Mononuclear cell (primary cell): ENCODE measurements at regions not wholly inside any gene's neighbourhood (a gene's known extent, or its start where the extent isn't known, plus 50 kb on each side); places are given as distances from the start of the nearest gene placed in this dataset.
"Not testable (repeated sequence)": the region's sequence is repeated elsewhere in the genome, so short reads cannot be mapped to it uniquely, and the experiment has no call there.

Experiments used
- H3K27me3 ChIP-seq: 2 replicates; pipeline ENCODE4 v1.6.0; 2011; ENCODE audit warnings: low read length, control low read depth; ENCODE audit not compliant: insufficient read depth
- H3K4me1 ChIP-seq: 2 replicates; pipeline ENCODE4 v1.5.1; 2011; ENCODE audit warnings: mild to moderate bottlenecking, low read length, control low read depth; ENCODE audit not compliant: insufficient read depth
- H3K4me3 ChIP-seq: 2 replicates; pipeline ENCODE4 v1.5.1; 2011; ENCODE audit warnings: mild to moderate bottlenecking, low read length, moderate library complexity
- H3K9me3 ChIP-seq: 2 replicates; pipeline ENCODE4 v1.5.1; 2011; ENCODE audit warnings: low read depth, mild to moderate bottlenecking, control low read depth, low read length

GRCh38 chr13:70593716-70594115 is 485.5 kb upstream of the KLHL1 start:
- no peak overlapping the region for H3K4me3 ChIP-seq

GRCh38 chr13:70585109-70585508 is 476.9 kb upstream of the KLHL1 start:
- no peaks in the 10 kb centered on the region for H3K27me3 ChIP-seq
- no peaks in the 10 kb centered on the region for H3K4me1 ChIP-seq
- H3K9me3 ChIP-seq = no peaks in the 10 kb centered on the region
- H3K4me3 ChIP-seq = no peak overlapping the region

More at GRCh38 chr13:70593716-70594115, 485.5 kb upstream of the KLHL1 start:
- H3K27me3 ChIP-seq = no peaks in the 10 kb centered on the region
- H3K4me1 ChIP-seq = no peaks in the 10 kb centered on the region
- H3K9me3 ChIP-seq = no peaks in the 10 kb centered on the region

GRCh38 chr13:70580825-70581224 is 472.6 kb upstream of the KLHL1 start:
- Histone ChIP-seq H3K4me1 (no peaks in the 10 kb centered on the region), H3K27me3 (no peaks in the 10 kb centered on the region), H3K4me3 (no peak overlapping the region), H3K9me3 (no peaks in the 10 kb centered on the region)

GRCh38 chr13:70579941-70580340 is 471.7 kb upstream of the KLHL1 start:
- H3K27me3 ChIP-seq = no peaks in the 10 kb centered on the region
- no peaks in the 10 kb centered on the region for H3K9me3 ChIP-seq
- H3K4me1 ChIP-seq = no peaks in the 10 kb centered on the region
- H3K4me3 ChIP-seq = no peak overlapping the region

GRCh38 chr13:70571221-70571620 is 463.0 kb upstream of the KLHL1 start:
- H3K27me3 ChIP-seq = no peaks in the 10 kb centered on the region
- no peaks in the 10 kb centered on the region for H3K4me1 ChIP-seq
- H3K4me3 ChIP-seq = no peak overlapping the region
- no peaks in the 10 kb centered on the region for H3K9me3 ChIP-seq

- Histone ChIP-seq H3K4me1 (no peaks in the 10 kb centered on the region), H3K4me3 (no peak overlapping the region), H3K27me3 (no peaks in the 10 kb centered on the region), H3K9me3 (no peaks in the 10 kb centered on the region)
These were observed 460.3 kb upstream of the KLHL1 start for GRCh38 chr13:70568571-70568970.

- Histone ChIP-seq H3K4me1 (no peaks in the 10 kb centered on the region), H3K4me3 (no peak overlapping the region), H3K27me3 (no peaks in the 10 kb centered on the region), H3K9me3 (no peaks in the 10 kb centered on the region)
These were observed 436.5 kb upstream of the KLHL1 start for GRCh38 chr13:70544706-70545105.

GRCh38 chr13:70541451-70541850 is 433.2 kb upstream of the KLHL1 start:
- Histone ChIP-seq H3K4me1 (no peaks in the 10 kb centered on the region), H3K9me3 (no peaks in the 10 kb centered on the region), H3K27me3 (no peaks in the 10 kb centered on the region), H3K4me3 (no peak overlapping the region)

- H3K27me3 ChIP-seq = no peaks in the 10 kb centered on the region
- H3K4me1 ChIP-seq = no peaks in the 10 kb centered on the region
- H3K4me3 ChIP-seq = no peak overlapping the region
- no peaks in the 10 kb centered on the region for H3K9me3 ChIP-seq
These were observed 426.2 kb upstream of the KLHL1 start for GRCh38 chr13:70534466-70534865.

- H3K4me3 ChIP-seq = no peak overlapping the region
- H3K27me3 ChIP-seq = no peaks in the 10 kb centered on the region
- H3K4me1 ChIP-seq = no peaks in the 10 kb centered on the region
- no peaks in the 10 kb centered on the region for H3K9me3 ChIP-seq
These were observed 421.4 kb upstream of the KLHL1 start for GRCh38 chr13:70529652-70530051.

- no peaks in the 10 kb centered on the region for H3K27me3 ChIP-seq
- H3K4me1 ChIP-seq = no peaks in the 10 kb centered on the region
- H3K9me3 ChIP-seq = no peaks in the 10 kb centered on the region
These were observed 419.3 kb upstream of the KLHL1 start for GRCh38 chr13:70527599-70527998.

GRCh38 chr13:70523622-70524021 is 415.4 kb upstream of the KLHL1 start:
- no peaks in the 10 kb centered on the region for H3K9me3 ChIP-seq
- no peak overlapping the region for H3K4me3 ChIP-seq
- no peaks in the 10 kb centered on the region for H3K4me1 ChIP-seq
- no peaks in the 10 kb centered on the region for H3K27me3 ChIP-seq

More at GRCh38 chr13:70527599-70527998, 419.3 kb upstream of the KLHL1 start:
- no peak overlapping the region for H3K4me3 ChIP-seq

- no peaks in the 10 kb centered on the region for H3K9me3 ChIP-seq
- no peaks in the 10 kb centered on the region for H3K27me3 ChIP-seq
- no peaks in the 10 kb centered on the region for H3K4me1 ChIP-seq
- H3K4me3 ChIP-seq = no peak overlapping the region
These were observed 412.2 kb upstream of the KLHL1 start for GRCh38 chr13:70520275-70521036.

- Histone ChIP-seq H3K9me3 (no peaks in the 10 kb centered on the region), H3K27me3 (no peaks in the 10 kb centered on the region), H3K4me3 (no peak overlapping the region), H3K4me1 (no peaks in the 10 kb centered on the region)
These were observed 409.8 kb upstream of the KLHL1 start for GRCh38 chr13:70518081-70518480.

GRCh38 chr13:70516226-70516625 is 408.0 kb upstream of the KLHL1 start:
- H3K4me1 ChIP-seq = no peaks in the 10 kb centered on the region
- no peak overlapping the region for H3K4me3 ChIP-seq
- H3K27me3 ChIP-seq = no peaks in the 10 kb centered on the region
- H3K9me3 ChIP-seq = no peaks in the 10 kb centered on the region

- not testable (repeated sequence) for H3K27me3 ChIP-seq, H3K4me3 ChIP-seq, H3K9me3 ChIP-seq, H3K4me1 ChIP-seq
These were observed 403.7 kb upstream of the KLHL1 start for GRCh38 chr13:70511861-70512417.
